LNCaP clone FGC (cell line): ENCODE measurements at regions not wholly inside any gene's neighbourhood (a gene's known extent, or its start where the extent isn't known, plus 50 kb on each side); places are given as distances from the start of the nearest gene placed in this dataset.
A peak's percentile ranks its signal among the peaks of the same experiment; 100 is the strongest.

ENCODE experiments used
- DNase-seq: peaks from one replicate; pipeline ENCODE4 v3.0.0-alpha.2; 2011; ENCODE audit warnings: low read depth
- H3K4me3 ChIP-seq: 2 replicates; pipeline ENCODE4 v1.5.1; 2011; ENCODE audit warnings: mild to moderate bottlenecking, low read depth, low read length, control low read depth
- TF ChIP-seq, protein P1 (sequence below): IDR thresholded peaks from 2 replicates; pipeline ENCODE4 v1.5.1; 2012; ENCODE audit warnings: mild to moderate bottlenecking; ENCODE audit not compliant: control insufficient read depth, insufficient read depth; ENCODE audit errors: extremely low read depth

GRCh38 chr15:94154255-94154654 is 77.1 kb upstream of the MCTP2 start:
- no peak for DNase-seq
- H3K4me3 ChIP-seq: no peak overlapping the region
- TF ChIP-seq, protein P1, sequence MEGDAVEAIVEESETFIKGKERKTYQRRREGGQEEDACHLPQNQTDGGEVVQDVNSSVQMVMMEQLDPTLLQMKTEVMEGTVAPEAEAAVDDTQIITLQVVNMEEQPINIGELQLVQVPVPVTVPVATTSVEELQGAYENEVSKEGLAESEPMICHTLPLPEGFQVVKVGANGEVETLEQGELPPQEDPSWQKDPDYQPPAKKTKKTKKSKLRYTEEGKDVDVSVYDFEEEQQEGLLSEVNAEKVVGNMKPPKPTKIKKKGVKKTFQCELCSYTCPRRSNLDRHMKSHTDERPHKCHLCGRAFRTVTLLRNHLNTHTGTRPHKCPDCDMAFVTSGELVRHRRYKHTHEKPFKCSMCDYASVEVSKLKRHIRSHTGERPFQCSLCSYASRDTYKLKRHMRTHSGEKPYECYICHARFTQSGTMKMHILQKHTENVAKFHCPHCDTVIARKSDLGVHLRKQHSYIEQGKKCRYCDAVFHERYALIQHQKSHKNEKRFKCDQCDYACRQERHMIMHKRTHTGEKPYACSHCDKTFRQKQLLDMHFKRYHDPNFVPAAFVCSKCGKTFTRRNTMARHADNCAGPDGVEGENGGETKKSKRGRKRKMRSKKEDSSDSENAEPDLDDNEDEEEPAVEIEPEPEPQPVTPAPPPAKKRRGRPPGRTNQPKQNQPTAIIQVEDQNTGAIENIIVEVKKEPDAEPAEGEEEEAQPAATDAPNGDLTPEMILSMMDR: no peak

- no peak for DNase-seq
- TF ChIP-seq, protein P1: no peak
These were observed 86.3 kb upstream of the MCTP2 start for GRCh38 chr15:94145046-94145445.

GRCh38 chr15:94141802-94142201 is 89.6 kb upstream of the MCTP2 start:
- DNase-seq: no peak
- no peak overlapping the region for H3K4me3 ChIP-seq
- TF ChIP-seq, protein P1: no peak

More at GRCh38 chr15:94145046-94145445, 86.3 kb upstream of the MCTP2 start:
- no peak overlapping the region for H3K4me3 ChIP-seq

DNA sequence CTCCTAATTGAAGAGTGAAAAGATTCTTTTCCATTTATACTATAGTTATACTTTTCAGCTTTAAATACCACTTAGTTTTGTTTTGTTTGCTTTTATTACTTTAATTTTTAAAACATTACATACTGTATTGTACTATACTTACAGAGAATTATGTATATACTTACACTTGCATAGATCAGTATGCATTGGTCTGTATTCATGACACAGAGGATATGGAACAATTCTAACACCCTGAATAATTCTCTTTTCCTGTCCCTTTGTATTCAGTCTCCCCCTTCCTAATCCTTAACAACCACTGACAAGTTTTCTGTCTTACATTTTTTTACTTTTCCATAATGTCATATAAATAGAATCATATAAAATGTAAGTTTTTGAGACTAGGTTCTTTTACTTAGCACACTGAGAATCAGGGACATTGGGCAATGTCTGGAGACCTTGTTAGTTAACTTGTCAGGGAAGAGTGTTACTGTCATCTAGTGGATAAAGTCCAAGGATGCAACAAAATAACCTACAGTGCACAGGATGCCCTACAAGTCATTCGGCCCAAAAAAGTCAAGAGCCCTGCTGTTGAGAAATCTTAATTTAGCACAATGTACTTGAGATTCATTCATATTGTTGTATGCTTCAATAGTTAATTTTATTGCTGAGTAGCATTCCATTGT is 95.7 kb upstream of the MCTP2 start:
- no peak for DNase-seq
- TF ChIP-seq, protein P1: peak; percentile 25
- no peak overlapping the region for H3K4me3 ChIP-seq

DNA sequence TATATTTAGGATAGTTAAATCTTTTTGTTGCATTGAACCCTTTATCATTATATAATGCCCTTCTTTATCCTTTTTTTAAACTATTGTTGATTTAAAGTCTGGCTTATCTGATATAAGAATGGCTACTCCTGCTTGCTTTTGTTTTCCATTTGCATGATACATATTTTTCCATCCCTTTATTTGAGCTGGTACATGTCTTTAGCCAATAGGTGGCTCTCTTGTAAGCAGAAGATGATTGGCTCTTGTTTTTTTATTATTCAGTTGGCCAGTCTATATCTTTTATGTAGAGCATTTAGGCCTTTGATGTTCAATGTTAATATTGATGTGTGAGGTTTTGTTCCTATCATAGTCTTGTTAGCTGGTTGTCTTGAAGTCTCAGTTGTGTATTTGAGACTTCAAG is 99.5 kb upstream of the MCTP2 start:
- no peak for DNase-seq
- TF ChIP-seq, protein P1: peak; percentile 20; the same call in 1 of the 2 replicates
- H3K4me3 ChIP-seq: no peak overlapping the region

- no peak for DNase-seq
- H3K4me3 ChIP-seq: no peak overlapping the region
- TF ChIP-seq, protein P1: no peak
These were observed 100.9 kb upstream of the MCTP2 start for GRCh38 chr15:94130504-94130903.

DNA sequence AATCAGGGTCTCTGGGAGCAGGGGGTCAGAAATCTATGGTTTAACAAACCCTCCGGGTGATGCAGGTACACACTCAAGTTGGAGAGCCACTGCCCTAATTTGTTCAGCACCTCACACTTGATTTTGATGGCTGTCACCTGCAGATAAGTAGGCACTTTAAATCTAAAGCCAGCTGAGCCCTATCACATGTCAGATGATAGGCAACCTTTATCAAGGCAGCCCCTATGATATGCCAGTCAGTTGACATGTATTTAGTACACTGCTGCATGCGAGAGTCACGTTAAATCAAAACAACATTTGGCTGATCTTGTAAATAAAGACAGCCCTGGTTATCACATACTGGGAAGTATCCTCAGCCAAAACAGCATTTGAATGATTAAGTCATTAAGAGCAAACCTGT is 104.4 kb upstream of the MCTP2 start:
- no peak overlapping the region for H3K4me3 ChIP-seq
- TF ChIP-seq, protein P1: no peak
- DNase-seq: no peak
